NB4 (cell line): ENCODE measurements at regions not wholly inside any gene's neighbourhood (a gene's known extent, or its start where the extent isn't known, plus 50 kb on each side); places are given as distances from the start of the nearest gene placed in this dataset.

Source experiments
- DNase-seq: peaks from one replicate; pipeline ENCODE4 v3.0.0; 2010; ENCODE audit warnings: low read depth
- H3K4me3 ChIP-seq: one replicate; pipeline ENCODE4 v1.5.1; 2011; ENCODE audit warnings: mild to moderate bottlenecking, low read depth, low read length, moderate library complexity
- CTCF ChIP-seq: IDR thresholded peaks from one replicate; pipeline ENCODE4 v1.5.1; 2012; ENCODE audit warnings: low read depth, low read length
- MAX ChIP-seq: IDR thresholded peaks from 2 replicates; pipeline ENCODE4 v1.6.1; 2011; ENCODE audit warnings: low read depth, low read length
- MYC ChIP-seq: IDR thresholded peaks from 2 replicates; pipeline ENCODE4 v1.6.1; 2011; ENCODE audit warnings: low read depth, low read length
- POLR2A ChIP-seq: IDR thresholded peaks from 2 replicates; pipeline ENCODE4 v1.6.1; 2011; ENCODE audit warnings: mild to moderate bottlenecking; ENCODE audit not compliant: insufficient read length; ENCODE audit errors: extremely low read depth

DNA sequence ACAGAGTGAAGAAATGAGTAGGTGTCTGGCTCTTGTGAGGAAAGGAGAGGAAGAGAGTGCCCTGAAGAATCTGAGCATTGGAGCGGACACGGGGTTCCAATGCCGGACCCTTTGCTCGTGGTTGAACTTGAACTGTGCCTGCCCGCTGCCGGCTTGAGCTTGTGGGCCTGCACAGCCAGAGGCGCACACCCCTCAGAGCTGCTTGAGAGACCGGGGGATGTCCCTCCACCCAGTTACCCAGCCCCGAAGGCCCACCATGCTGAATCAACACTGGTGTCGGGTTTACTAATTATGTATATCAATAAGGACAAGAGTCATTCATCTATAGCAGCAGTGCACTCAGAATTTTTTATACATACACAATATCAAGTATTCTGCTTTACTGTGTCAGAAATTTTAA, 218.3 kb upstream of the CST7 start:
- H3K4me3 ChIP-seq, result no peak overlapping the region
- TF ChIP-seq CTCF, result no peak
- TF ChIP-seq MYC, result no peak
- TF ChIP-seq MAX, result no peak
- no peak for TF ChIP-seq POLR2A
- no peak for DNase-seq

DNA sequence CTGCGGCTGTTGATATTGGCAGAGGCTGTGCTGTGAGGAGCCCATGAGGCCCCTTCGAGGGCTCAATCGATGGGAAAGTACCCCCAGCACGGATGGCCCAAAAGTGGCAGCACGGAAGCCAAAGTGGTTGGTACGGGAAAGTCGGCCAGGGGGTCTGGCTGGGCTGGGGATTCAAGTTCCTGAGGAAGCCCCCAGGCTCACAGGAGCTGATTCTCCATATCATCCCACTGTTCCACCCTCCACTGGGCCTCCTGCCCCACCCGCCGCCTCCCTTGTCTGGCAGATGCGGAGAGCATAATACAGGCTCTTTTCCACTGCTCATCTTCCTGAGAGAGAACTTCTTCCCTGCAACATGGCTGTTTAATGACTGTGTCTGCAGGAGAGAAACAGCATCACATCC, 217.8 kb upstream of the CST7 start:
- no peak overlapping the region for H3K4me3 ChIP-seq
- no peak for DNase-seq
- TF ChIP-seq MAX (no peak), MYC (no peak), CTCF (no peak), POLR2A (no peak)

DNA sequence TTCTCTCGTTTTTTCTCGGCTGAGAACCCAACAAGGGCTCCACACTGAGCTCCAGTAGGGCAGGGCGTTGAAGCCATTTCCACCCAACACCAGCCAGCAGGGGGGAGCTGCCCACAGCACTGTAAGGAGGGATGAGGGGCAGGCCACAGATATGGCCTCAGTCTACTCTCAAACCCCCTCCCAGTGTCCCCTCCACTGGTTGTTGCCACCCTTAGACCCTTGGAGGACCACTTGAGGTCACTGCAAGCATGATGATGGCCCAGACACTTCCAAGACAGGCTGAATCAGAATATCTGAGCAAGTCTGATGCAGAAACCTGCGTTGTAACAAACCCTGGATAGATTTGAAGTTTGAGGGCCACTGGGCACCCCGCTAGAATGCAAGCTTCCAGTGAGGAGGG, 217.0 kb upstream of the CST7 start:
- TF ChIP-seq MYC (no peak), CTCF (no peak), MAX (no peak), POLR2A (no peak)
- H3K4me3 ChIP-seq, result no peak overlapping the region
- no peak for DNase-seq

DNA sequence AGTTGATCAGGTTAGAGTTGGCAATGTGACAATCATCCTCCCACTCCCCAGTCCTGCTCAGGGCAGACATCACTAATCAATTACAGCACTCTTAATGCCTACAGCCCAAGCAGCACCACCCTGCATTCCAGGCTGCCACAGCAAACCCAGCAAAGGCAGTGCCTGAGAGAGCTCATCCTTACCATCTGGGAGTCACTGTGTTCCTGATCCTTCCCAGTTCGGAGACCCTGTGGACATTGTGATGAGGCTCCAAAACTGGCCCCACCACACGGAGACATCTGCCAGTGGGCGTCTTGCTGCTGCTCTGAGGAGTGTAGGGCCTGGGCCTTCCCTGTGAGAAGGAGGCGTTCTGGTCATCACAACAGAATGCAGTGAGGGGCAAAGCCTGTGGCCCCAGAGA, 216.5 kb upstream of the CST7 start:
- no peak overlapping the region for H3K4me3 ChIP-seq
- TF ChIP-seq MYC, result no peak
- no peak for TF ChIP-seq MAX
- no peak for TF ChIP-seq POLR2A
- no peak for TF ChIP-seq CTCF
- no peak for DNase-seq

DNA sequence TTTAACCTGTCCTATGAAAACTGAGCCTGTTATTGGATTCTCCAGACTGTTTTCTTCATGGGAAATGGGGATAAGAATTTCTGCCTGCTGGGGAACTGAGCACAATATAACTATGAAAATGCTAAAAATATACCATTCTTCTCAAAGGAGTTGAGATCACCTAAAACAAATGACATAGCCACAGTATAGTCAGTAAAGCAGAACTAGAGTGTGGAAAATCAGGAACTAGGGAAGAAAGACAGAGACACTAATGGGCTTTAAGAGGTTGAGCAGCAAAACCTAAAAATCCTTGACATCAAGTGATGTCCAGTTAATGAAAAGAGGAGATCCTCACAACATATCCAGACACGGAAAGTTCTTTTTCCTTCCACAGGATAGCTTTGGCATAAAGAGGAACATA, 215.7 kb upstream of the CST7 start:
- TF ChIP-seq POLR2A (no peak), CTCF (no peak)
- H3K4me3 ChIP-seq, result no peak overlapping the region
- no peak for DNase-seq

GRCh38 chr20:24734139-24734538, 214.9 kb upstream of the CST7 start:
- no peak overlapping the region for H3K4me3 ChIP-seq
- no peak for TF ChIP-seq CTCF
- no peak for TF ChIP-seq MAX
- TF ChIP-seq POLR2A, result no peak
- no peak for TF ChIP-seq MYC
- no peak for DNase-seq
